IPS DF 6.9 (cell line): ENCODE measurements at regions not wholly inside any gene's neighbourhood (a gene's known extent, or its start where the extent isn't known, plus 50 kb on each side); places are given as distances from the start of the nearest gene placed in this dataset.

Source experiments
- DNase-seq: peaks from one replicate; pipeline ENCODE4 v3.0.0-alpha.2; 2013; ENCODE audit warnings: low read depth, low spot score
- H3K27ac ChIP-seq: one replicate; pipeline ENCODE4 v1.5.1; 2013; ENCODE audit warnings: low read length, control low read depth
- H3K27me3 ChIP-seq: 2 replicates; pipeline ENCODE4 v1.6.1; 2013; ENCODE audit warnings: mild to moderate bottlenecking, low read length; ENCODE audit not compliant: control insufficient read depth, insufficient read depth
- H3K36me3 ChIP-seq: 2 replicates; pipeline ENCODE4 v1.6.1; 2013; ENCODE audit warnings: low read length; ENCODE audit not compliant: control insufficient read depth, insufficient read depth
- H3K4me1 ChIP-seq: 2 replicates; pipeline ENCODE4 v1.6.1; 2013; ENCODE audit warnings: low read length; ENCODE audit not compliant: control insufficient read depth, insufficient read depth
- H3K4me3 ChIP-seq: 2 replicates; pipeline ENCODE4 v1.5.1; 2013; ENCODE audit warnings: mild to moderate bottlenecking, low read length
- H3K9me3 ChIP-seq: 2 replicates; pipeline ENCODE4 v1.6.1; 2013; ENCODE audit warnings: low read length, inconsistent platforms; ENCODE audit not compliant: control insufficient read depth, insufficient read depth
- WGBS: extraction: QIAGEN DNeasy Blood & Tissue Kit; methylation state at CpG from one replicate; pipeline ENCODE4 v1.1.7; 2013; ENCODE audit warnings: mixed read lengths, missing lambda C conversion rate; ENCODE audit not compliant: insufficient read length, insufficient coverage; 5-methylcytosine and 5-hydroxymethylcytosine counted together

- Histone ChIP-seq H3K9me3 (no peaks in the 10 kb centered on the region), H3K4me3 (no peak overlapping the region), H3K27me3 (no peaks in the 10 kb centered on the region), H3K27ac (no peak overlapping the region), H3K36me3 (no peaks in the 10 kb centered on the region), H3K4me1 (peaks cover 7% of the 10 kb centered on the region; the same call in 1 of the 2 replicates)
- WGBS, result no CpG with 5 or more reads among the region's 5 CpGs
- no peak for DNase-seq
Measured at GRCh38 chr10:3452173-3452626, 279.6 kb upstream of the PITRM1 start.

GRCh38 chr10:3451516-3452172, 279.1 kb upstream of the PITRM1 start:
- no peaks in the 10 kb centered on the region for H3K27me3 ChIP-seq
- no peak overlapping the region for H3K4me3 ChIP-seq
- no peak for DNase-seq
- H3K9me3 ChIP-seq, result no peaks in the 10 kb centered on the region
- no peaks in the 10 kb centered on the region for H3K36me3 ChIP-seq
- no CpG with 5 or more reads among the region's 4 CpGs for WGBS
- H3K4me1 ChIP-seq, result peaks cover 7% of the 10 kb centered on the region; the same call in 1 of the 2 replicates
- no peak overlapping the region for H3K27ac ChIP-seq

- Histone ChIP-seq H3K27me3 (no peaks in the 10 kb centered on the region), H3K36me3 (no peaks in the 10 kb centered on the region), H3K4me1 (no peaks in the 10 kb centered on the region), H3K4me3 (no peak overlapping the region), H3K27ac (no peak overlapping the region), H3K9me3 (no peaks in the 10 kb centered on the region)
- DNase-seq, result no peak
- no CpG with 5 or more reads among the region's 4 CpGs for WGBS
Measured at GRCh38 chr10:3446221-3446620, 273.6 kb upstream of the PITRM1 start.

- no peaks in the 10 kb centered on the region for H3K36me3 ChIP-seq
- H3K27ac ChIP-seq, result no peak overlapping the region
- H3K4me3 ChIP-seq, result no peak overlapping the region
- H3K4me1 ChIP-seq, result no peaks in the 10 kb centered on the region
- DNase-seq, result no peak
- H3K9me3 ChIP-seq, result no peaks in the 10 kb centered on the region
- WGBS, result no CpG with 5 or more reads among the region's 4 CpGs
- no peaks in the 10 kb centered on the region for H3K27me3 ChIP-seq
Measured at GRCh38 chr10:3445648-3446047, 273.1 kb upstream of the PITRM1 start.

GRCh38 chr10:3442451-3442990, 269.9 kb upstream of the PITRM1 start:
- no peaks in the 10 kb centered on the region for H3K27me3 ChIP-seq
- DNase-seq, result no peak
- H3K4me1 ChIP-seq, result no peaks in the 10 kb centered on the region
- H3K36me3 ChIP-seq, result no peaks in the 10 kb centered on the region
- H3K4me3 ChIP-seq, result no peak overlapping the region
- H3K9me3 ChIP-seq, result no peaks in the 10 kb centered on the region
- H3K27ac ChIP-seq, result no peak overlapping the region
- WGBS, result no CpG with 5 or more reads among the region's 8 CpGs

GRCh38 chr10:3439183-3439582, 266.6 kb upstream of the PITRM1 start:
- DNase-seq, result no peak
- no peaks in the 10 kb centered on the region for H3K27me3 ChIP-seq
- H3K4me1 ChIP-seq, result no peaks in the 10 kb centered on the region
- H3K27ac ChIP-seq, result no peak overlapping the region
- H3K4me3 ChIP-seq, result no peak overlapping the region
- no peaks in the 10 kb centered on the region for H3K36me3 ChIP-seq
- no peaks in the 10 kb centered on the region for H3K9me3 ChIP-seq

- no peaks in the 10 kb centered on the region for H3K4me1 ChIP-seq
- no peak overlapping the region for H3K4me3 ChIP-seq
- no peaks in the 10 kb centered on the region for H3K36me3 ChIP-seq
- no peak for DNase-seq
- H3K27ac ChIP-seq, result no peak overlapping the region
- WGBS, result no CpG with 5 or more reads among the region's 4 CpGs
- H3K27me3 ChIP-seq, result no peaks in the 10 kb centered on the region
- no peaks in the 10 kb centered on the region for H3K9me3 ChIP-seq
Measured at GRCh38 chr10:3438606-3439005, 266.0 kb upstream of the PITRM1 start.

GRCh38 chr10:3435671-3436070, 263.1 kb upstream of the PITRM1 start:
- no CpG with 5 or more reads among the region's 4 CpGs for WGBS
- Histone ChIP-seq H3K27ac (no peak overlapping the region), H3K4me1 (no peaks in the 10 kb centered on the region), H3K9me3 (no peaks in the 10 kb centered on the region), H3K27me3 (no peaks in the 10 kb centered on the region), H3K4me3 (no peak overlapping the region), H3K36me3 (no peaks in the 10 kb centered on the region)
- no peak for DNase-seq

- Histone ChIP-seq H3K27ac (no peak overlapping the region), H3K9me3 (no peaks in the 10 kb centered on the region), H3K27me3 (no peaks in the 10 kb centered on the region), H3K4me3 (no peak overlapping the region), H3K36me3 (no peaks in the 10 kb centered on the region), H3K4me1 (no peaks in the 10 kb centered on the region)
- DNase-seq, result no peak
- whole genome bisulfite sequencing, result no CpG with 5 or more reads among the region's 6 CpGs
Measured at GRCh38 chr10:3433988-3434387, 261.4 kb upstream of the PITRM1 start.

GRCh38 chr10:3433131-3433530, 260.5 kb upstream of the PITRM1 start:
- DNase-seq, result no peak

More at GRCh38 chr10:3433131-3433530, 260.5 kb upstream of the PITRM1 start:
- no peaks in the 10 kb centered on the region for H3K9me3 ChIP-seq
- no CpG with 5 or more reads among the region's 6 CpGs for WGBS
- H3K36me3 ChIP-seq, result no peaks in the 10 kb centered on the region
- H3K27ac ChIP-seq, result no peak overlapping the region
- H3K4me1 ChIP-seq, result no peaks in the 10 kb centered on the region
- H3K4me3 ChIP-seq, result no peak overlapping the region
- no peaks in the 10 kb centered on the region for H3K27me3 ChIP-seq
